SU-DHL-6 (cell line): ENCODE measurements at regions not wholly inside any gene's neighbourhood (a gene's known extent, or its start where the extent isn't known, plus 50 kb on each side); places are given as distances from the start of the nearest gene placed in this dataset.

Experiments used
- H2AFZ ChIP-seq: fragments of 200-600 bp; sonication (generic); 2 replicates; pipeline ENCODE4 v1.6.1; 2014; ENCODE audit warnings: low read depth, mild to moderate bottlenecking, moderate library complexity, mixed read lengths, antibody characterized with exemption, low read length; ENCODE audit not compliant: severe bottlenecking
- H3F3A ChIP-seq: fragments of 200-600 bp; shearing (Covaris generic); 2 replicates; pipeline ENCODE4 v1.6.0; 2016; ENCODE audit warnings: antibody characterized with exemption, mild to moderate bottlenecking; ENCODE audit not compliant: insufficient read depth
- H3K27ac ChIP-seq: fragments of 200-600 bp; sonication (generic); 2 replicates; pipeline ENCODE4 v1.5.1; 2016; ENCODE audit warnings: low read depth, mild to moderate bottlenecking, low read length, moderate library complexity, mixed read lengths
- H3K27me3 ChIP-seq: fragments of 200-600 bp; sonication (generic), shearing (Covaris generic); 2 replicates; pipeline ENCODE4 v1.6.0; 2014; ENCODE audit warnings: mild to moderate bottlenecking, low read length
- H3K36me3 ChIP-seq: fragments of 200-600 bp; sonication (generic); 2 replicates; pipeline ENCODE4 v1.6.1; 2014; ENCODE audit warnings: mild to moderate bottlenecking, low read length, mixed read lengths
- H3K4me2 ChIP-seq: fragments of 300-600, 200-600 bp; shearing (Covaris generic), sonication (generic); 2 replicates; pipeline ENCODE4 v1.6.0; 2014; ENCODE audit warnings: low read length, low read depth, mild to moderate bottlenecking; ENCODE audit not compliant: poor library complexity, severe bottlenecking
- H3K4me3 ChIP-seq: fragments of 200-600 bp; sonication (generic); 2 replicates; pipeline ENCODE4 v1.5.1; 2014; ENCODE audit warnings: antibody characterized with exemption, low read length, mild to moderate bottlenecking, mixed read lengths; ENCODE audit not compliant: insufficient read depth, poor library complexity, severe bottlenecking
- H3K79me2 ChIP-seq: fragments of 200-600 bp; sonication (generic); 2 replicates; pipeline ENCODE4 v1.6.1; 2014; ENCODE audit warnings: mild to moderate bottlenecking, low read length, moderate library complexity; ENCODE audit not compliant: insufficient read depth
- H3K9ac ChIP-seq: fragments of 200-600 bp; sonication (generic); 2 replicates; pipeline ENCODE4 v1.7.0; 2014; ENCODE audit warnings: mild to moderate bottlenecking, low read length
- H3K9me2 ChIP-seq: fragments of 200-600 bp; sonication (generic); replicated peaks from 2 replicates; pipeline ENCODE4 v1.6.1; 2014; ENCODE audit warnings: low read length; ENCODE audit not compliant: insufficient read depth
- H3K9me3 ChIP-seq: fragments of 200-600 bp; sonication (generic); 2 replicates; pipeline ENCODE4 v1.6.1; 2014; ENCODE audit warnings: low read length, mixed read lengths; ENCODE audit not compliant: insufficient read depth
- H4K20me1 ChIP-seq: fragments of 200-600 bp; sonication (generic); 2 replicates; pipeline ENCODE4 v1.6.1; 2014; ENCODE audit warnings: low read depth, mild to moderate bottlenecking, antibody characterized with exemption, low read length, moderate library complexity, mixed read lengths
- EZH2phosphoT487 ChIP-seq: fragments of 200-600 bp; sonication (generic), shearing (Covaris generic); conservative IDR thresholded peaks from 2 replicates; pipeline ENCODE4 v1.6.1; 2018; ENCODE audit warnings: mild to moderate bottlenecking, antibody characterized with exemption, low read length, moderate library complexity, mixed read lengths
- TF ChIP-seq, protein P1 (sequence below): fragments of 200-600 bp; sonication (generic); IDR thresholded peaks from one replicate; pipeline ENCODE4 v1.5.1; 2017; ENCODE audit warnings: antibody characterized with exemption, mild to moderate bottlenecking, low read length, moderate library complexity; ENCODE audit not compliant: insufficient read depth, poor library complexity, severe bottlenecking

DNA sequence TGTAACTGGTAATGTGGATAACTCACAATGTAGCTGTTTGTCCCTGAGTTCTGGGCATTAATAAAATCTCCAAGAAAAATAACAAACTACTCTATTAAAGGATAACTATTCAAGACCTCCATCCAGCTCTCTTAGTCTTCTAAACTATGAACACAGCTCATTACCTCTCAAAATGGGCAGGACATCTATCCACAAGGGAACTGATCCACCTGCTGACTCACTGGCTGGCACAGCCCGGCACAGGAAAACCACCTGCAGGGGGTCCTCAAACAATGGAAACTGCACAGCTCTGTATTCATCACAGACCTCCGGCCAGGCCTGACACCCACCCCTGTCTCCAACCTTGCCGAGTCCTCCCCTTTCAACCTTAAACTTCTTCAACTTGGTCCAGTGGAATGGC, 255.4 kb downstream of the TJP1 start:
- no peaks in the 10 kb centered on the region for H3K9me3 ChIP-seq
- H3K79me2 ChIP-seq = no peaks in the 10 kb centered on the region
- no peaks in the 10 kb centered on the region for H3K9me2 ChIP-seq
- TF ChIP-seq EZH2phosphoT487 = no peak
- TF ChIP-seq, protein P1, sequence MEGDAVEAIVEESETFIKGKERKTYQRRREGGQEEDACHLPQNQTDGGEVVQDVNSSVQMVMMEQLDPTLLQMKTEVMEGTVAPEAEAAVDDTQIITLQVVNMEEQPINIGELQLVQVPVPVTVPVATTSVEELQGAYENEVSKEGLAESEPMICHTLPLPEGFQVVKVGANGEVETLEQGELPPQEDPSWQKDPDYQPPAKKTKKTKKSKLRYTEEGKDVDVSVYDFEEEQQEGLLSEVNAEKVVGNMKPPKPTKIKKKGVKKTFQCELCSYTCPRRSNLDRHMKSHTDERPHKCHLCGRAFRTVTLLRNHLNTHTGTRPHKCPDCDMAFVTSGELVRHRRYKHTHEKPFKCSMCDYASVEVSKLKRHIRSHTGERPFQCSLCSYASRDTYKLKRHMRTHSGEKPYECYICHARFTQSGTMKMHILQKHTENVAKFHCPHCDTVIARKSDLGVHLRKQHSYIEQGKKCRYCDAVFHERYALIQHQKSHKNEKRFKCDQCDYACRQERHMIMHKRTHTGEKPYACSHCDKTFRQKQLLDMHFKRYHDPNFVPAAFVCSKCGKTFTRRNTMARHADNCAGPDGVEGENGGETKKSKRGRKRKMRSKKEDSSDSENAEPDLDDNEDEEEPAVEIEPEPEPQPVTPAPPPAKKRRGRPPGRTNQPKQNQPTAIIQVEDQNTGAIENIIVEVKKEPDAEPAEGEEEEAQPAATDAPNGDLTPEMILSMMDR = no peak
- H3K36me3 ChIP-seq = no peaks in the 10 kb centered on the region
- H3K4me3 ChIP-seq = no peak overlapping the region
- H3K9ac ChIP-seq = no peak overlapping the region
- no peak overlapping the region for H2AFZ ChIP-seq
- H3K27ac ChIP-seq = no peak overlapping the region
- H4K20me1 ChIP-seq = no peaks in the 10 kb centered on the region
- H3F3A ChIP-seq = no peaks in the 10 kb centered on the region
- H3K4me2 ChIP-seq = no peak overlapping the region
- no peaks in the 10 kb centered on the region for H3K27me3 ChIP-seq

DNA sequence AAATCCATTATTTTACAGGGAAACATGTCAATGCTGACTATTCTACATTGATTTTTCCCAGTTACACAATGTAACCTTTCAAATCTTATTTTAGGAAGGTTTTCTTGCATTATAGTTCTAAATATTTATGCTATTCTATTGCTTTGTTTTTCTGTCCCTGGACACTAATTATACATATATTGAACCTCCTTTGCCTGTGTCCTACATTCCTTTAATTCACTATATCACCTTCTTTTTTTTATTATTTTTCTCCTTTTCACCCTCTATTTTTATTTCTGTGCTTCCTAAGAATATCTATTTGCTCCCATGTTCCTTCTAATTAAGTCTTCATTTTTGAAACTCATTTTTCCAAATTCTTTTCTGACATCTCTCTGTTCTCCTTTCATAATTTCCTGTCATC, 259.2 kb downstream of the TJP1 start:
- Histone ChIP-seq H3K9ac (no peak overlapping the region), H3K9me3 (no peaks in the 10 kb centered on the region), H3K27ac (no peak overlapping the region), H3K9me2 (no peaks in the 10 kb centered on the region), H3K79me2 (no peaks in the 10 kb centered on the region), H2AFZ (no peak overlapping the region), H3F3A (no peaks in the 10 kb centered on the region), H3K4me2 (no peak overlapping the region), H3K4me3 (no peak overlapping the region), H3K27me3 (no peaks in the 10 kb centered on the region), H3K36me3 (no peaks in the 10 kb centered on the region), H4K20me1 (no peaks in the 10 kb centered on the region)
- no peak for TF ChIP-seq EZH2phosphoT487
- TF ChIP-seq, protein P1 = no peak

DNA sequence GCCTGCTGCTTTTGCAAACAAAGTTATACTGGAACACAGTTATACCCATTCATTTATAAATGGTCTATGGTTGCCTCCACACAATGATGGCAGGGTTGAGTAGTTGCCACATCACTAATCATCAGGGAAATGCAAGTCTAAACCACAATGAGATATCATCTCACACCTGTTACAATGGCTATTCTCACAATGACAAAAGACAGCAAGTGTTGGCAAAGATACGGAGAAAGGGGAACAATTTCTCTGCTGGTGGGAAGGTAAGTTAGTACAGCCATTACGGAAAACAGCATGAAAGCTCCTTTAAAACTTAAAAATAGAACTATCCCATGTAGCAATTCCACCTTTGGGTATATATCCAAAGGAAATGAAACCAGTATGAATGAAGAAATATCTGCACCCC, 261.4 kb downstream of the TJP1 start:
- Histone ChIP-seq H4K20me1 (no peaks in the 10 kb centered on the region), H3K9me2 (no peaks in the 10 kb centered on the region), H3K9me3 (no peaks in the 10 kb centered on the region), H3K27ac (no peak overlapping the region), H3K4me2 (no peak overlapping the region), H2AFZ (no peak overlapping the region), H3K27me3 (no peaks in the 10 kb centered on the region), H3K4me3 (no peak overlapping the region), H3K36me3 (no peaks in the 10 kb centered on the region), H3K79me2 (no peaks in the 10 kb centered on the region), H3K9ac (no peak overlapping the region), H3F3A (no peaks in the 10 kb centered on the region)
- TF ChIP-seq, protein P1 = no peak
- TF ChIP-seq EZH2phosphoT487 = no peak

DNA sequence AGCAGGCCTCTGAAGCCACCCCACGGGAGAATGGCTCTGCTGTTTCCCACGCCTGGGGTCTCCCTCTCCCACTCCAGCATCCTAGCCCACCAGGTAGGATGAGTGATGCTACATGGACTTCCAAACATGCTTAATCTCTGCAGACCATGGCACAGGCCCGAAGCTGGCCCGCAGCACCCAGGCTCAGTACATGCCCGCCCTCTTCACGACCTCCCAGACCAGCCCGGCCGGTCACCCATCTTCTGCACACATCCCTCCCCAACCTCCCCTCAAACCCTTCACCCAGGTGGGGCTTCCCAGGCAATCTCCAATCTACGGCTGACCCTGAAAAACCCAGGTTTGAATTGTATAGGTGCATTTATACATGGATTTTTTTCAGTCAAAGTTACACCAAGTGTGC, 264.0 kb downstream of the TJP1 start:
- H3F3A ChIP-seq = no peaks in the 10 kb centered on the region
- no peak overlapping the region for H3K4me2 ChIP-seq
- H3K4me3 ChIP-seq = no peak overlapping the region
- TF ChIP-seq, protein P1 = no peak
- TF ChIP-seq EZH2phosphoT487 = no peak
- H3K9me2 ChIP-seq = no peaks in the 10 kb centered on the region
- H2AFZ ChIP-seq = no peak overlapping the region
- no peaks in the 10 kb centered on the region for H3K36me3 ChIP-seq
- H3K9me3 ChIP-seq = no peaks in the 10 kb centered on the region
- no peak overlapping the region for H3K27ac ChIP-seq
- H3K27me3 ChIP-seq = no peaks in the 10 kb centered on the region
- H4K20me1 ChIP-seq = no peaks in the 10 kb centered on the region
- H3K9ac ChIP-seq = no peak overlapping the region
- H3K79me2 ChIP-seq = no peaks in the 10 kb centered on the region
